CD14-positive monocyte (primary cell): ENCODE measurements at regions not wholly inside any gene's neighbourhood (a gene's known extent, or its start where the extent isn't known, plus 50 kb on each side); places are given as distances from the start of the nearest gene placed in this dataset.

Experiments
- DNase-seq, 3 donors: peaks; one replicate each; pipeline ENCODE4 v3.0.0-alpha.2; 2011 to 2022
- H2AFZ ChIP-seq: 2 replicates; pipeline ENCODE4 v1.6.0; 2012; ENCODE audit warnings: mild to moderate bottlenecking, low read depth, low read length, inconsistent platforms; ENCODE audit not compliant: insufficient read depth, poor library complexity, severe bottlenecking
- H3K27ac ChIP-seq, 2 donors: 1 replicate in 1 of 2; 2 replicates in 1 of 2; pipeline ENCODE4 v1.5.1; 2012 to 2013; ENCODE audit warnings: low read length in 2 of 2, control low read depth in 1 of 2, inconsistent platforms in 1 of 2, low read depth in 1 of 2, mild to moderate bottlenecking in 1 of 2
- H3K27me3 ChIP-seq, 2 donors: one replicate each; pipeline versions ENCODE4 v1.6.0 to v1.6.1; 2011 to 2013; ENCODE audit warnings: low read length in 2 of 2; ENCODE audit not compliant: control insufficient read depth in 2 of 2, insufficient read depth in 2 of 2
- H3K36me3 ChIP-seq, 2 donors: replicated peaks in 1 of 2; 1 replicate in 1 of 2; 2 replicates in 1 of 2; pipeline versions ENCODE4 v1.5.1 to v1.6.1; 2012 to 2013; ENCODE audit warnings: low read length in 2 of 2, control low read depth in 1 of 2, inconsistent platforms in 1 of 2, mild to moderate bottlenecking in 1 of 2; ENCODE audit not compliant: insufficient read depth in 2 of 2, control insufficient read depth in 1 of 2
- H3K4me1 ChIP-seq, 2 donors: 1 replicate in 1 of 2; 2 replicates in 1 of 2; pipeline versions ENCODE4 v1.5.1 to v1.6.1; 2012 to 2013; ENCODE audit warnings: low read length in 2 of 2, control low read depth in 1 of 2, inconsistent platforms in 1 of 2, mild to moderate bottlenecking in 1 of 2, moderate library complexity in 1 of 2; ENCODE audit not compliant: insufficient read depth in 2 of 2, control insufficient read depth in 1 of 2
- H3K4me2 ChIP-seq: replicated peaks from 2 replicates; pipeline ENCODE3; 2012; ENCODE audit warnings: low read length, moderate library complexity, mild to moderate bottlenecking; ENCODE audit not compliant: poor library complexity, severe bottlenecking; ENCODE audit errors: extremely low read depth
- H3K4me3 ChIP-seq, 3 experiments: fragments of 200-600 bp in 1 of 3; sonication (generic) in 1 of 3; replicated peaks in 1 of 3; 1 replicate in 2 of 3; 2 replicates in 1 of 3; pipeline ENCODE4 v1.5.1; 2011 to 2013; ENCODE audit warnings: low read length in 3 of 3, mild to moderate bottlenecking in 3 of 3, control low read depth in 2 of 3, low read depth in 2 of 3, inconsistent platforms in 1 of 3, moderate library complexity in 1 of 3
- H3K79me2 ChIP-seq: 2 replicates; pipeline ENCODE4 v1.6.0; 2012; ENCODE audit warnings: mild to moderate bottlenecking, control low read depth, inconsistent platforms, low read length, moderate library complexity; ENCODE audit not compliant: insufficient read depth
- H3K9ac ChIP-seq: 2 replicates; pipeline ENCODE4 v1.6.0; 2017; ENCODE audit warnings: low read length, mild to moderate bottlenecking; ENCODE audit not compliant: insufficient read depth, poor library complexity, severe bottlenecking
- H3K9me3 ChIP-seq, 2 donors: replicated peaks in 1 of 2; 1 replicate in 1 of 2; 2 replicates in 1 of 2; pipeline versions ENCODE4 v1.5.1 to v1.6.1; 2012 to 2013; ENCODE audit warnings: low read length in 2 of 2, control low read depth in 1 of 2; ENCODE audit not compliant: control insufficient read depth in 1 of 2, insufficient read depth in 1 of 2
- H4K20me1 ChIP-seq: 2 replicates; pipeline ENCODE4 v1.6.0; 2012; ENCODE audit warnings: mild to moderate bottlenecking, low read length, control low read depth, moderate library complexity; ENCODE audit not compliant: insufficient read depth
- H3K27ac Mint-ChIP-seq, 7 donors: one replicate each; pipeline ENCODE4 v1.8.0; 2020; ENCODE audit warnings: mild to moderate bottlenecking in 7 of 7, mixed read lengths in 7 of 7, moderate library complexity in 6 of 7, inconsistent platforms in 2 of 7
- H3K27me3 Mint-ChIP-seq, 3 donors: one replicate each; pipeline ENCODE4 v1.8.0; 2021 to 2022; ENCODE audit warnings: low read depth in 3 of 3, mild to moderate bottlenecking in 3 of 3, mixed read lengths in 3 of 3, moderate library complexity in 3 of 3, inconsistent platforms in 1 of 3
- H3K36me3 Mint-ChIP-seq, 2 donors: one replicate each; pipeline ENCODE4 v1.8.0; 2020; ENCODE audit warnings: mixed read lengths in 2 of 2, inconsistent platforms in 1 of 2, mild to moderate bottlenecking in 1 of 2
- H3K4me1 Mint-ChIP-seq: one replicate; pipeline ENCODE4 v1.8.0; 2020; ENCODE audit warnings: mild to moderate bottlenecking, mixed read lengths
- H3K4me3 Mint-ChIP-seq, 2 donors: one replicate each; pipeline ENCODE4 v1.8.0; 2020; ENCODE audit warnings: mild to moderate bottlenecking in 2 of 2, mixed read lengths in 2 of 2, moderate library complexity in 1 of 2
- H3K9me3 Mint-ChIP-seq, 7 donors: one replicate each; pipeline ENCODE4 v1.8.0; 2020 to 2022; ENCODE audit warnings: mixed read lengths in 7 of 7, mild to moderate bottlenecking in 6 of 7, moderate library complexity in 6 of 7, inconsistent platforms in 2 of 7
- WGBS: methylation state at CpG from one replicate; pipeline ENCODE4 v1.1.5; 2013; ENCODE audit warnings: missing lambda C conversion rate; ENCODE audit not compliant: insufficient coverage; 5-methylcytosine and 5-hydroxymethylcytosine counted together
- intact Hi-C, 2 donors: fragments of 100-400 bp; cut with micrococcal nuclease; formaldehyde crosslinking; loops; one replicate each; pipeline versions ENCODE4 v1.15.0 to v1.15.1; 2023
- TF ChIP-seq, protein P1 (sequence below): fragments of 200-600 bp; IDR thresholded peaks from one replicate; pipeline ENCODE4 v1.8.0; 2022; ENCODE audit warnings: antibody characterized with exemption, mild to moderate bottlenecking

DNA sequence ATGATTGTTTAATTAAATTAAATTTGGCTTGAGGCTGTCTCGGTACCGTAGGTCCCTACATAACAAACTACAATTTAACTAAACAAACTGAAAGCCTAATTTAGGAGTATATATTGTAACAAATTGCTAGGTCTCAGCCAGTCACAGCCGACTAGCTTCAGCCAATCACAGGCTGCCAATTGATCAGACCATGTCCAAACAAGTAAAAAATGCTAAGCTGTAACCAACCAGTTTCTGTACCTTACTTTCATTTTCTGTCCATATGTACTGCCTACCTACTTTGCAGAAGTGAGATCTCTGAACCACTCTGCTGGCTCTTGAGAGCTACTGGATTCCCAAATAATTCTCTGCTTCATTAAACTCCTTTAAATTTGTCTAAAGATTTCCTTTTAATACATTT lies 648.0 kb upstream of the GJE1 start:
- Mint-ChIP-seq H3K4me1 (peaks cover 24% of the 10 kb centered on the region), H3K36me3 (no peaks in the 10 kb centered on the region), H3K27ac (peak overlapping the region in 5 of 7 donors; percentile 63 to 80 (median 79)), H3K9me3 (peaks cover 0 to under 1% (median 0%) of the 10 kb centered on the region in 7 donors), H3K4me3 (peak overlapping the region in 1 of 2 donors; percentile 26), H3K27me3 (no peaks in the 10 kb centered on the region)
- Histone ChIP-seq H3K79me2 (no peaks in the 10 kb centered on the region), H3K36me3 (no peaks in the 10 kb centered on the region), H3K9ac (no peak overlapping the region), H3K9me3 (no peaks in the 10 kb centered on the region), H3K4me2 (peak overlapping the region; percentile 42), H3K4me1 (peaks cover 21 to 24% of the 10 kb centered on the region in 2 donors), H3K4me3 (peak overlapping the region in 1 of 3 experiments; percentile 37), H2AFZ (no peak overlapping the region), H3K27ac (peak overlapping the region in 1 of 2 donors; percentile 64), H4K20me1 (no peaks in the 10 kb centered on the region), H3K27me3 (no peaks in the 10 kb centered on the region)
- WGBS, result 0% methylated on average over 1 of the region's 3 CpGs
- intact Hi-C loops, result no loop called here
- TF ChIP-seq, protein P1, sequence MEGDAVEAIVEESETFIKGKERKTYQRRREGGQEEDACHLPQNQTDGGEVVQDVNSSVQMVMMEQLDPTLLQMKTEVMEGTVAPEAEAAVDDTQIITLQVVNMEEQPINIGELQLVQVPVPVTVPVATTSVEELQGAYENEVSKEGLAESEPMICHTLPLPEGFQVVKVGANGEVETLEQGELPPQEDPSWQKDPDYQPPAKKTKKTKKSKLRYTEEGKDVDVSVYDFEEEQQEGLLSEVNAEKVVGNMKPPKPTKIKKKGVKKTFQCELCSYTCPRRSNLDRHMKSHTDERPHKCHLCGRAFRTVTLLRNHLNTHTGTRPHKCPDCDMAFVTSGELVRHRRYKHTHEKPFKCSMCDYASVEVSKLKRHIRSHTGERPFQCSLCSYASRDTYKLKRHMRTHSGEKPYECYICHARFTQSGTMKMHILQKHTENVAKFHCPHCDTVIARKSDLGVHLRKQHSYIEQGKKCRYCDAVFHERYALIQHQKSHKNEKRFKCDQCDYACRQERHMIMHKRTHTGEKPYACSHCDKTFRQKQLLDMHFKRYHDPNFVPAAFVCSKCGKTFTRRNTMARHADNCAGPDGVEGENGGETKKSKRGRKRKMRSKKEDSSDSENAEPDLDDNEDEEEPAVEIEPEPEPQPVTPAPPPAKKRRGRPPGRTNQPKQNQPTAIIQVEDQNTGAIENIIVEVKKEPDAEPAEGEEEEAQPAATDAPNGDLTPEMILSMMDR, result no peak
- DNase-seq, result peak; percentile 27 to 52 (median 44)

DNA sequence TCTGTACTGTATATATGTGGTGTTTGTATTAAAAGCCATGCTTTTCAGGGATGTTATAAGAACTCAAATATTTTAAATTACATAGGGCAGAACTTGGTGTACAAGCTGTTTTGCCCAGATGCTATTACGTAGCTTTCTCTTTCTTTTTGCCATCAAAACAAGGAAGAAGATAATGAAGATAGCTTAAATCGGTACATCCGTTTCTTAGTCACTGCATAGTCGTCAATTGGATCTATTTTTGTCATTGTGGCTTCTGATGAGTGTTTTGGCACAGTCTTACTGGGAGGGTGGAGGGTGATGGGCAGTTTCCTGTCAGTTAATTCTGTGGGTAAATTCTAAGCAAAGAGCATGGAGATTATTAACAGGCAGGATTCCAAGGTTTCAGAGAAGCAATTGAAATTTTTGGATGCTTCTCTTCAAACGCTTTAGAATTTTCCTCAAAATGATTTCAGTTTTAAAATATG lies 649.1 kb upstream of the GJE1 start:
- H3K4me1 ChIP-seq, result peaks cover 21 to 24% of the 10 kb centered on the region in 2 donors
- no peaks in the 10 kb centered on the region for H3K9me3 ChIP-seq
- H3K4me1 Mint-ChIP-seq, result peaks cover 24% of the 10 kb centered on the region

More for the DNA sequence above, 649.1 kb upstream of the GJE1 start:
- H3K27me3 Mint-ChIP-seq, result no peaks in the 10 kb centered on the region
- peak overlapping the region in 1 of 2 donors; percentile 67 for H3K27ac ChIP-seq
- peak overlapping the region; percentile 28 to 90 (median 59) for H3K27ac Mint-ChIP-seq
- no peaks in the 10 kb centered on the region for H3K36me3 ChIP-seq
- no peaks in the 10 kb centered on the region for H3K79me2 ChIP-seq
- H3K4me3 Mint-ChIP-seq, result peak overlapping the region; percentile 49 to 86
- no peaks in the 10 kb centered on the region for H3K36me3 Mint-ChIP-seq
- peaks cover 0 to 3% (median 0%) of the 10 kb centered on the region in 7 donors for H3K9me3 Mint-ChIP-seq
- no peaks in the 10 kb centered on the region for H3K27me3 ChIP-seq
- intact Hi-C loops, result no loop called here
- peak; percentile 45 to 57 (median 52) for DNase-seq
- no peaks in the 10 kb centered on the region for H4K20me1 ChIP-seq
- peak overlapping the region; percentile 8 for H2AFZ ChIP-seq
- H3K4me2 ChIP-seq, result peak overlapping the region; percentile 56
- H3K9ac ChIP-seq, result peak overlapping the region; percentile 2
- H3K4me3 ChIP-seq, result peak overlapping the region; percentile 31 to 56 (median 48)
- 0% methylated on average over 1 of the region's 5 CpGs for WGBS
- TF ChIP-seq, protein P1, result no peak
